ENCODE measurements at regions not wholly inside any gene's neighbourhood (a gene's known extent, or its start where the extent isn't known, plus 50 kb on each side); places are given as distances from the start of the nearest gene placed in this dataset.

- Histone ChIP-seq H2AK5ac (ENCODE audit: low read length, severe bottlenecking) (no peak overlapping the region), H4K8ac (ENCODE audit: low read length) (no peak overlapping the region)
- WGBS, result 90% methylated on average over 1 of the region's 1 CpG
These were observed 136.1 kb upstream of the COBL start for GRCh38 chr7:51452694-51453093.

GRCh38 chr7:51451751-51452476 is 135.3 kb upstream of the COBL start:
- H3K27me3 ChIP-seq (ENCODE audit: control insufficient read depth in 1 of 2, insufficient read depth in 1 of 2, low read length in 2 of 2), result no peaks in the 10 kb centered on the region
- no peak overlapping the region for H3K14ac ChIP-seq (ENCODE audit: low read length in 2 of 2)
- no peak overlapping the region for H3K4me2 ChIP-seq (ENCODE audit: low read length, poor library complexity, severe bottlenecking)
- H2BK15ac ChIP-seq (ENCODE audit: low read depth, poor library complexity, severe bottlenecking), result no peak overlapping the region
- H2BK120ac ChIP-seq (ENCODE audit: low read depth, low read length), result no peak overlapping the region
- no peak overlapping the region for H2BK5ac ChIP-seq (ENCODE audit: low read depth, low read length, poor library complexity, severe bottlenecking)
- no peak overlapping the region for H3K9ac ChIP-seq (ENCODE audit: low read length)
- H2AK5ac ChIP-seq (ENCODE audit: low read length, severe bottlenecking), result no peak overlapping the region
- DNase-seq, result no peak
- H2BK12ac ChIP-seq (ENCODE audit: low read length in 2 of 2), result no peak overlapping the region
- H3K9me3 ChIP-seq (ENCODE audit: control insufficient read depth, low read length), result no peaks in the 10 kb centered on the region
- no peaks in the 10 kb centered on the region for H3K36me3 ChIP-seq (ENCODE audit: control insufficient read depth in 1 of 2, insufficient read depth in 2 of 2, low read depth in 1 of 2, low read length in 2 of 2)
- no peak overlapping the region for H3K23ac ChIP-seq (ENCODE audit: low read length in 2 of 2)
- no peak overlapping the region for H3K27ac ChIP-seq (ENCODE audit: low read length, poor library complexity, severe bottlenecking)
- H2AFZ ChIP-seq (ENCODE audit: low read depth, low read length), result no peak overlapping the region
- H3K4me1 ChIP-seq (ENCODE audit: control insufficient read depth, insufficient read depth, low read depth, low read length), result no peaks in the 10 kb centered on the region
- no peak overlapping the region for H4K91ac ChIP-seq (ENCODE audit: low read length)
- H3K79me1 ChIP-seq (replicated peaks; ENCODE audit: low read length, poor library complexity, severe bottlenecking), result no peaks in the 10 kb centered on the region
- no peak overlapping the region for H3K4me3 ChIP-seq (ENCODE audit: insufficient read depth in 1 of 2, low read depth in 1 of 2, low read length in 2 of 2)
- no peak overlapping the region for H4K8ac ChIP-seq (ENCODE audit: low read length)
- WGBS, result 56% methylated on average over 10 of the region's 10 CpGs
- H3K18ac ChIP-seq (ENCODE audit: low read depth in 1 of 2, low read length in 2 of 2), result no peak overlapping the region
- no peak overlapping the region for H3K4ac ChIP-seq (ENCODE audit: low read depth in 1 of 2, low read length in 2 of 2)

More at GRCh38 chr7:51452694-51453093, 136.1 kb upstream of the COBL start:
- no peak for DNase-seq
- no peaks in the 10 kb centered on the region for H3K4me1 ChIP-seq (ENCODE audit: control insufficient read depth, insufficient read depth, low read depth, low read length)
- H3K36me3 ChIP-seq (ENCODE audit: control insufficient read depth in 1 of 2, insufficient read depth in 2 of 2, low read depth in 1 of 2, low read length in 2 of 2), result no peaks in the 10 kb centered on the region
- H3K27ac ChIP-seq (ENCODE audit: low read length, poor library complexity, severe bottlenecking), result no peak overlapping the region
- no peak overlapping the region for H3K23ac ChIP-seq (ENCODE audit: low read length in 2 of 2)
- no peaks in the 10 kb centered on the region for H3K79me1 ChIP-seq (replicated peaks; ENCODE audit: low read length, poor library complexity, severe bottlenecking)
- no peak overlapping the region for H2BK15ac ChIP-seq (ENCODE audit: low read depth, poor library complexity, severe bottlenecking)
- no peak overlapping the region for H3K4ac ChIP-seq (ENCODE audit: low read depth in 1 of 2, low read length in 2 of 2)
- no peak overlapping the region for H3K18ac ChIP-seq (ENCODE audit: low read depth in 1 of 2, low read length in 2 of 2)
- no peak overlapping the region for H2BK12ac ChIP-seq (ENCODE audit: low read length in 2 of 2)
- H3K27me3 ChIP-seq (ENCODE audit: control insufficient read depth in 1 of 2, insufficient read depth in 1 of 2, low read length in 2 of 2), result no peaks in the 10 kb centered on the region
- H3K4me3 ChIP-seq (ENCODE audit: insufficient read depth in 1 of 2, low read depth in 1 of 2, low read length in 2 of 2), result no peak overlapping the region
- no peaks in the 10 kb centered on the region for H3K9me3 ChIP-seq (ENCODE audit: control insufficient read depth, low read length)
- H3K4me2 ChIP-seq (ENCODE audit: low read length, poor library complexity, severe bottlenecking), result no peak overlapping the region
- no peak overlapping the region for H2BK120ac ChIP-seq (ENCODE audit: low read depth, low read length)
- no peak overlapping the region for H3K9ac ChIP-seq (ENCODE audit: low read length)
- no peak overlapping the region for H4K91ac ChIP-seq (ENCODE audit: low read length)
- no peak overlapping the region for H3K14ac ChIP-seq (ENCODE audit: low read length in 2 of 2)
- no peak overlapping the region for H2BK5ac ChIP-seq (ENCODE audit: low read depth, low read length, poor library complexity, severe bottlenecking)
- no peak overlapping the region for H2AFZ ChIP-seq (ENCODE audit: low read depth, low read length)

- 78% methylated on average over 6 of the region's 6 CpGs for WGBS
- Histone ChIP-seq H2AK5ac (ENCODE audit: low read length, severe bottlenecking) (no peak overlapping the region), H3K18ac (ENCODE audit: low read depth in 1 of 2, low read length in 2 of 2) (no peak overlapping the region)
These were observed 133.9 kb upstream of the COBL start for GRCh38 chr7:51450541-51450940.

GRCh38 chr7:51446785-51447184 is 130.2 kb upstream of the COBL start:
- Histone ChIP-seq H2BK15ac (ENCODE audit: low read depth, poor library complexity, severe bottlenecking) (no peak overlapping the region), H2AFZ (ENCODE audit: low read depth, low read length) (no peak overlapping the region), H3K79me1 (replicated peaks; ENCODE audit: low read length, poor library complexity, severe bottlenecking) (no peaks in the 10 kb centered on the region), H3K4me1 (ENCODE audit: control insufficient read depth, insufficient read depth, low read depth, low read length) (no peaks in the 10 kb centered on the region), H3K23ac (ENCODE audit: low read length in 2 of 2) (no peak overlapping the region), H4K91ac (ENCODE audit: low read length) (no peak overlapping the region), H3K4me3 (ENCODE audit: insufficient read depth in 1 of 2, low read depth in 1 of 2, low read length in 2 of 2) (no peak overlapping the region), H3K27me3 (ENCODE audit: control insufficient read depth in 1 of 2, insufficient read depth in 1 of 2, low read length in 2 of 2) (no peaks in the 10 kb centered on the region), H2BK120ac (ENCODE audit: low read depth, low read length) (no peak overlapping the region), H3K36me3 (ENCODE audit: control insufficient read depth in 1 of 2, insufficient read depth in 2 of 2, low read depth in 1 of 2, low read length in 2 of 2) (no peaks in the 10 kb centered on the region), H3K14ac (ENCODE audit: low read length in 2 of 2) (no peak overlapping the region), H3K9ac (ENCODE audit: low read length) (no peak overlapping the region), H2BK5ac (ENCODE audit: low read depth, low read length, poor library complexity, severe bottlenecking) (no peak overlapping the region), H3K27ac (ENCODE audit: low read length, poor library complexity, severe bottlenecking) (no peak overlapping the region), H3K4ac (ENCODE audit: low read depth in 1 of 2, low read length in 2 of 2) (no peak overlapping the region), H3K4me2 (ENCODE audit: low read length, poor library complexity, severe bottlenecking) (no peak overlapping the region), H4K8ac (ENCODE audit: low read length) (no peak overlapping the region), H2AK5ac (ENCODE audit: low read length, severe bottlenecking) (no peak overlapping the region), H2BK12ac (ENCODE audit: low read length in 2 of 2) (no peak overlapping the region), H3K9me3 (ENCODE audit: control insufficient read depth, low read length) (peaks cover 6% of the 10 kb centered on the region), H3K18ac (ENCODE audit: low read depth in 1 of 2, low read length in 2 of 2) (no peak overlapping the region)
- 50% methylated on average over 4 of the region's 5 CpGs for WGBS
- no peak for DNase-seq

More at GRCh38 chr7:51450541-51450940, 133.9 kb upstream of the COBL start:
- Histone ChIP-seq H3K4me2 (ENCODE audit: low read length, poor library complexity, severe bottlenecking) (no peak overlapping the region), H2BK15ac (ENCODE audit: low read depth, poor library complexity, severe bottlenecking) (no peak overlapping the region), H3K9ac (ENCODE audit: low read length) (no peak overlapping the region), H3K36me3 (ENCODE audit: control insufficient read depth in 1 of 2, insufficient read depth in 2 of 2, low read depth in 1 of 2, low read length in 2 of 2) (no peaks in the 10 kb centered on the region), H3K79me1 (replicated peaks; ENCODE audit: low read length, poor library complexity, severe bottlenecking) (no peaks in the 10 kb centered on the region), H2AFZ (ENCODE audit: low read depth, low read length) (no peak overlapping the region), H3K4me3 (ENCODE audit: insufficient read depth in 1 of 2, low read depth in 1 of 2, low read length in 2 of 2) (no peak overlapping the region), H2BK120ac (ENCODE audit: low read depth, low read length) (no peak overlapping the region), H3K27ac (ENCODE audit: low read length, poor library complexity, severe bottlenecking) (no peak overlapping the region), H3K4ac (ENCODE audit: low read depth in 1 of 2, low read length in 2 of 2) (no peak overlapping the region), H2BK5ac (ENCODE audit: low read depth, low read length, poor library complexity, severe bottlenecking) (no peak overlapping the region), H2BK12ac (ENCODE audit: low read length in 2 of 2) (no peak overlapping the region), H4K91ac (ENCODE audit: low read length) (no peak overlapping the region), H3K23ac (ENCODE audit: low read length in 2 of 2) (no peak overlapping the region), H3K14ac (ENCODE audit: low read length in 2 of 2) (no peak overlapping the region), H3K4me1 (ENCODE audit: control insufficient read depth, insufficient read depth, low read depth, low read length) (no peaks in the 10 kb centered on the region), H3K9me3 (ENCODE audit: control insufficient read depth, low read length) (no peaks in the 10 kb centered on the region), H4K8ac (ENCODE audit: low read length) (no peak overlapping the region), H3K27me3 (ENCODE audit: control insufficient read depth in 1 of 2, insufficient read depth in 1 of 2, low read length in 2 of 2) (no peaks in the 10 kb centered on the region)
- DNase-seq, result no peak

Data from mesenchymal stem cell (in vitro differentiated cells and primary cell).